GM23338 (cell line): ENCODE measurements at regions not wholly inside any gene's neighbourhood (a gene's known extent, or its start where the extent isn't known, plus 50 kb on each side); places are given as distances from the start of the nearest gene placed in this dataset.
"Not testable (repeated sequence)": the region's sequence is repeated elsewhere in the genome, so short reads cannot be mapped to it uniquely, and the experiment has no call there.

Experiments used
- EZH2 ChIP-seq: fragments of 200-600 bp; sonication (generic); IDR thresholded peaks from one replicate; pipeline ENCODE4 v1.8.0; 2017; ENCODE audit warnings: antibody characterized with exemption, mild to moderate bottlenecking, low read depth; ENCODE audit not compliant: unreplicated experiment
- EZH2phosphoT487 ChIP-seq: fragments of 200-600 bp; sonication (generic); IDR thresholded peaks from one replicate; pipeline ENCODE4 v1.8.1; 2018; ENCODE audit warnings: antibody characterized with exemption; ENCODE audit not compliant: unreplicated experiment
- JUNB ChIP-seq: IDR thresholded peaks from one replicate; pipeline ENCODE4 v1.6.1; 2016; ENCODE audit warnings: antibody characterized with exemption; ENCODE audit not compliant: unreplicated experiment
- POLR2AphosphoS5 ChIP-seq: IDR thresholded peaks from 2 replicates; pipeline ENCODE4 v1.6.1; 2016; ENCODE audit warnings: antibody characterized with exemption, low read depth
- ZNF114 ChIP-seq: fragments of 250-450 bp; sonication (Bioruptor Pico); IDR thresholded peaks from 2 replicates; pipeline ENCODE4 v1.5.0; 2020; ENCODE audit warnings: mild to moderate bottlenecking, moderate library complexity
- TF ChIP-seq, protein P1 (sequence below), 2 experiments: fragments of 200-600 bp in 1 of 2; sonication (generic) in 1 of 2; conservative IDR thresholded peaks; 2 replicates each; pipeline versions ENCODE4 v1.5.1 to v1.6.1; 2016 to 2017; ENCODE audit warnings: antibody characterized with exemption in 2 of 2, low read depth in 2 of 2, mild to moderate bottlenecking in 2 of 2, moderate library complexity in 1 of 2
- TF ChIP-seq, protein P2 (sequence below): IDR thresholded peaks from one replicate; pipeline ENCODE4 v1.6.1; 2018; ENCODE audit warnings: antibody characterized with exemption; ENCODE audit not compliant: unreplicated experiment
- TF ChIP-seq, protein P3 (sequence below): IDR thresholded peaks from 2 replicates; pipeline ENCODE4 v1.6.1; 2016; ENCODE audit warnings: antibody characterized with exemption
- TF ChIP-seq, protein P4 (sequence below): fragments of 250-450 bp; sonication (Bioruptor Pico); IDR thresholded peaks from 2 replicates; pipeline ENCODE4 v1.5.0; 2020; ENCODE audit warnings: mild to moderate bottlenecking, moderate library complexity

DNA sequence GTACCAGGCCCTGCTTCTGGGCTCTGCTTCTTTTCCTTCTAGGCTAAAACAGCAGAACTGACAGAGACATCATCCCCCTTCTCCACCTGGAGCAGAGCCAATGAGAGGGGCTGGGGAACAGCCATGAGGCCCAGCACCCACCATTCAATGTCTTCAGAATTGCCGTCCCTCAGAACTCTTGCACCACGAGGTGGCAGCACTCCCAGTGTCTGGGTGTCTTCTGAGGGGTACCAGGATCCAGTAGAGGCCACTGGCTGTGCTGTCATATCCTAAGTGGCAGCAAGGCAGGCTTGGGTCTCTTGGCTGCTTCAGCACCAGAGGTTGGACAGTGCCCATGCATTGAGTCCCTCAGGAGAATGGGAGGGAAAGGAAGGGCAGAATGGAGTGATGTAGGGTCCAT lies 312.8 kb downstream of the FOXD4L4 start:
- TF ChIP-seq POLR2AphosphoS5, EZH2, JUNB, EZH2phosphoT487, ZNF114: not testable (repeated sequence)
- TF ChIP-seq, protein P1, sequence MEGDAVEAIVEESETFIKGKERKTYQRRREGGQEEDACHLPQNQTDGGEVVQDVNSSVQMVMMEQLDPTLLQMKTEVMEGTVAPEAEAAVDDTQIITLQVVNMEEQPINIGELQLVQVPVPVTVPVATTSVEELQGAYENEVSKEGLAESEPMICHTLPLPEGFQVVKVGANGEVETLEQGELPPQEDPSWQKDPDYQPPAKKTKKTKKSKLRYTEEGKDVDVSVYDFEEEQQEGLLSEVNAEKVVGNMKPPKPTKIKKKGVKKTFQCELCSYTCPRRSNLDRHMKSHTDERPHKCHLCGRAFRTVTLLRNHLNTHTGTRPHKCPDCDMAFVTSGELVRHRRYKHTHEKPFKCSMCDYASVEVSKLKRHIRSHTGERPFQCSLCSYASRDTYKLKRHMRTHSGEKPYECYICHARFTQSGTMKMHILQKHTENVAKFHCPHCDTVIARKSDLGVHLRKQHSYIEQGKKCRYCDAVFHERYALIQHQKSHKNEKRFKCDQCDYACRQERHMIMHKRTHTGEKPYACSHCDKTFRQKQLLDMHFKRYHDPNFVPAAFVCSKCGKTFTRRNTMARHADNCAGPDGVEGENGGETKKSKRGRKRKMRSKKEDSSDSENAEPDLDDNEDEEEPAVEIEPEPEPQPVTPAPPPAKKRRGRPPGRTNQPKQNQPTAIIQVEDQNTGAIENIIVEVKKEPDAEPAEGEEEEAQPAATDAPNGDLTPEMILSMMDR (conservative IDR thresholded peaks at IDR 0.05; ENCODE audit: low read depth in 2 of 2) = not testable (repeated sequence)
- TF ChIP-seq, protein P2, sequence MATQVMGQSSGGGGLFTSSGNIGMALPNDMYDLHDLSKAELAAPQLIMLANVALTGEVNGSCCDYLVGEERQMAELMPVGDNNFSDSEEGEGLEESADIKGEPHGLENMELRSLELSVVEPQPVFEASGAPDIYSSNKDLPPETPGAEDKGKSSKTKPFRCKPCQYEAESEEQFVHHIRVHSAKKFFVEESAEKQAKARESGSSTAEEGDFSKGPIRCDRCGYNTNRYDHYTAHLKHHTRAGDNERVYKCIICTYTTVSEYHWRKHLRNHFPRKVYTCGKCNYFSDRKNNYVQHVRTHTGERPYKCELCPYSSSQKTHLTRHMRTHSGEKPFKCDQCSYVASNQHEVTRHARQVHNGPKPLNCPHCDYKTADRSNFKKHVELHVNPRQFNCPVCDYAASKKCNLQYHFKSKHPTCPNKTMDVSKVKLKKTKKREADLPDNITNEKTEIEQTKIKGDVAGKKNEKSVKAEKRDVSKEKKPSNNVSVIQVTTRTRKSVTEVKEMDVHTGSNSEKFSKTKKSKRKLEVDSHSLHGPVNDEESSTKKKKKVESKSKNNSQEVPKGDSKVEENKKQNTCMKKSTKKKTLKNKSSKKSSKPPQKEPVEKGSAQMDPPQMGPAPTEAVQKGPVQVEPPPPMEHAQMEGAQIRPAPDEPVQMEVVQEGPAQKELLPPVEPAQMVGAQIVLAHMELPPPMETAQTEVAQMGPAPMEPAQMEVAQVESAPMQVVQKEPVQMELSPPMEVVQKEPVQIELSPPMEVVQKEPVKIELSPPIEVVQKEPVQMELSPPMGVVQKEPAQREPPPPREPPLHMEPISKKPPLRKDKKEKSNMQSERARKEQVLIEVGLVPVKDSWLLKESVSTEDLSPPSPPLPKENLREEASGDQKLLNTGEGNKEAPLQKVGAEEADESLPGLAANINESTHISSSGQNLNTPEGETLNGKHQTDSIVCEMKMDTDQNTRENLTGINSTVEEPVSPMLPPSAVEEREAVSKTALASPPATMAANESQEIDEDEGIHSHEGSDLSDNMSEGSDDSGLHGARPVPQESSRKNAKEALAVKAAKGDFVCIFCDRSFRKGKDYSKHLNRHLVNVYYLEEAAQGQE = not testable (repeated sequence)
- TF ChIP-seq, protein P3, sequence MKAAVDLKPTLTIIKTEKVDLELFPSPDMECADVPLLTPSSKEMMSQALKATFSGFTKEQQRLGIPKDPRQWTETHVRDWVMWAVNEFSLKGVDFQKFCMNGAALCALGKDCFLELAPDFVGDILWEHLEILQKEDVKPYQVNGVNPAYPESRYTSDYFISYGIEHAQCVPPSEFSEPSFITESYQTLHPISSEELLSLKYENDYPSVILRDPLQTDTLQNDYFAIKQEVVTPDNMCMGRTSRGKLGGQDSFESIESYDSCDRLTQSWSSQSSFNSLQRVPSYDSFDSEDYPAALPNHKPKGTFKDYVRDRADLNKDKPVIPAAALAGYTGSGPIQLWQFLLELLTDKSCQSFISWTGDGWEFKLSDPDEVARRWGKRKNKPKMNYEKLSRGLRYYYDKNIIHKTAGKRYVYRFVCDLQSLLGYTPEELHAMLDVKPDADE = not testable (repeated sequence)
- TF ChIP-seq, protein P4, sequence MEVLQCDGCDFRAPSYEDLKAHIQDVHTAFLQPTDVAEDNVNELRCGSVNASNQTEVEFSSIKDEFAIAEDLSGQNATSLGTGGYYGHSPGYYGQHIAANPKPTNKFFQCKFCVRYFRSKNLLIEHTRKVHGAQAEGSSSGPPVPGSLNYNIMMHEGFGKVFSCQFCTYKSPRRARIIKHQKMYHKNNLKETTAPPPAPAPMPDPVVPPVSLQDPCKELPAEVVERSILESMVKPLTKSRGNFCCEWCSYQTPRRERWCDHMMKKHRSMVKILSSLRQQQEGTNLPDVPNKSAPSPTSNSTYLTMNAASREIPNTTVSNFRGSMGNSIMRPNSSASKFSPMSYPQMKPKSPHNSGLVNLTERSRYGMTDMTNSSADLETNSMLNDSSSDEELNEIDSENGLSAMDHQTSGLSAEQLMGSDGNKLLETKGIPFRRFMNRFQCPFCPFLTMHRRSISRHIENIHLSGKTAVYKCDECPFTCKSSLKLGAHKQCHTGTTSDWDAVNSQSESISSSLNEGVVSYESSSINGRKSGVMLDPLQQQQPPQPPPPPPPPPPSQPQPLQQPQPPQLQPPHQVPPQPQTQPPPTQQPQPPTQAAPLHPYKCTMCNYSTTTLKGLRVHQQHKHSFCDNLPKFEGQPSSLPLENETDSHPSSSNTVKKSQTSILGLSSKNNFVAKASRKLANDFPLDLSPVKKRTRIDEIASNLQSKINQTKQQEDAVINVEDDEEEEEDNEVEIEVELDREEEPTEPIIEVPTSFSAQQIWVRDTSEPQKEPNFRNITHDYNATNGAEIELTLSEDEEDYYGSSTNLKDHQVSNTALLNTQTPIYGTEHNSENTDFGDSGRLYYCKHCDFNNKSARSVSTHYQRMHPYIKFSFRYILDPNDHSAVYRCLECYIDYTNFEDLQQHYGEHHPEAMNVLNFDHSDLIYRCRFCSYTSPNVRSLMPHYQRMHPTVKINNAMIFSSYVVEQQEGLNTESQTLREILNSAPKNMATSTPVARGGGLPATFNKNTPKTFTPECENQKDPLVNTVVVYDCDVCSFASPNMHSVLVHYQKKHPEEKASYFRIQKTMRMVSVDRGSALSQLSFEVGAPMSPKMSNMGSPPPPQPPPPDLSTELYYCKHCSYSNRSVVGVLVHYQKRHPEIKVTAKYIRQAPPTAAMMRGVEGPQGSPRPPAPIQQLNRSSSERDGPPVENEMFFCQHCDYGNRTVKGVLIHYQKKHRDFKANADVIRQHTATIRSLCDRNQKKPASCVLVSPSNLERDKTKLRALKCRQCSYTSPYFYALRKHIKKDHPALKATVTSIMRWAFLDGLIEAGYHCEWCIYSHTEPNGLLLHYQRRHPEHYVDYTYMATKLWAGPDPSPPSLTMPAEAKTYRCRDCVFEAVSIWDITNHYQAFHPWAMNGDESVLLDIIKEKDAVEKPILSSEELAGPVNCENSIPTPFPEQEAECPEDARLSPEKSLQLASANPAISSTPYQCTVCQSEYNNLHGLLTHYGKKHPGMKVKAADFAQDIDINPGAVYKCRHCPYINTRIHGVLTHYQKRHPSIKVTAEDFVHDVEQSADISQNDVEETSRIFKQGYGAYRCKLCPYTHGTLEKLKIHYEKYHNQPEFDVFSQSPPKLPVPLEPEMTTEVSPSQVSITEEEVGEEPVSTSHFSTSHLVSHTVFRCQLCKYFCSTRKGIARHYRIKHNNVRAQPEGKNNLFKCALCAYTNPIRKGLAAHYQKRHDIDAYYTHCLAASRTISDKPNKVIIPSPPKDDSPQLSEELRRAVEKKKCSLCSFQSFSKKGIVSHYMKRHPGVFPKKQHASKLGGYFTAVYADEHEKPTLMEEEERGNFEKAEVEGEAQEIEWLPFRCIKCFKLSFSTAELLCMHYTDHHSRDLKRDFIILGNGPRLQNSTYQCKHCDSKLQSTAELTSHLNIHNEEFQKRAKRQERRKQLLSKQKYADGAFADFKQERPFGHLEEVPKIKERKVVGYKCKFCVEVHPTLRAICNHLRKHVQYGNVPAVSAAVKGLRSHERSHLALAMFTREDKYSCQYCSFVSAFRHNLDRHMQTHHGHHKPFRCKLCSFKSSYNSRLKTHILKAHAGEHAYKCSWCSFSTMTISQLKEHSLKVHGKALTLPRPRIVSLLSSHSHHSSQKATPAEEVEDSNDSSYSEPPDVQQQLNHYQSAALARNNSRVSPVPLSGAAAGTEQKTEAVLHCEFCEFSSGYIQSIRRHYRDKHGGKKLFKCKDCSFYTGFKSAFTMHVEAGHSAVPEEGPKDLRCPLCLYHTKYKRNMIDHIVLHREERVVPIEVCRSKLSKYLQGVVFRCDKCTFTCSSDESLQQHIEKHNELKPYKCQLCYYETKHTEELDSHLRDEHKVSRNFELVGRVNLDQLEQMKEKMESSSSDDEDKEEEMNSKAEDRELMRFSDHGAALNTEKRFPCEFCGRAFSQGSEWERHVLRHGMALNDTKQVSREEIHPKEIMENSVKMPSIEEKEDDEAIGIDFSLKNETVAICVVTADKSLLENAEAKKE (CRISPR knock-in tag) = not testable (repeated sequence)
